Mammary epithelial cell (primary cell): ENCODE measurements at regions not wholly inside any gene's neighbourhood (a gene's known extent, or its start where the extent isn't known, plus 50 kb on each side); places are given as distances from the start of the nearest gene placed in this dataset.

ENCODE experiments used
- CTCF ChIP-seq, 2 donors: IDR thresholded peaks in 1 of 2; conservative IDR thresholded peaks in 1 of 2; 2 replicates each; pipeline ENCODE4 v1.5.1; 2011 to 2012; ENCODE audit warnings: inconsistent platforms in 2 of 2, low read length in 2 of 2, mild to moderate bottlenecking in 2 of 2, control low read depth in 1 of 2, low read depth in 1 of 2; ENCODE audit not compliant: insufficient read depth in 1 of 2; ENCODE audit errors: extremely low read depth in 1 of 2
- EZH2 ChIP-seq: IDR thresholded peaks from 2 replicates; pipeline ENCODE4 v1.6.1; 2012; ENCODE audit warnings: low read length, inconsistent platforms, borderline replicate concordance

- TF ChIP-seq CTCF (conservative IDR thresholded peaks at IDR 0.05 in 1 of 2, IDR thresholded peaks at IDR 0.05 in 1 of 2; ENCODE audit: extremely low read depth in 1 of 2, insufficient read depth in 1 of 2, low read depth in 1 of 2, low read length in 2 of 2) (no peak), EZH2 (no peak)
Observed at GRCh38 chr12:107164392-107164791, 71.0 kb upstream of the CRY1 start.
